ENCODE measurements at regions not wholly inside any gene's neighbourhood (a gene's known extent, or its start where the extent isn't known, plus 50 kb on each side); places are given as distances from the start of the nearest gene placed in this dataset.

DNA sequence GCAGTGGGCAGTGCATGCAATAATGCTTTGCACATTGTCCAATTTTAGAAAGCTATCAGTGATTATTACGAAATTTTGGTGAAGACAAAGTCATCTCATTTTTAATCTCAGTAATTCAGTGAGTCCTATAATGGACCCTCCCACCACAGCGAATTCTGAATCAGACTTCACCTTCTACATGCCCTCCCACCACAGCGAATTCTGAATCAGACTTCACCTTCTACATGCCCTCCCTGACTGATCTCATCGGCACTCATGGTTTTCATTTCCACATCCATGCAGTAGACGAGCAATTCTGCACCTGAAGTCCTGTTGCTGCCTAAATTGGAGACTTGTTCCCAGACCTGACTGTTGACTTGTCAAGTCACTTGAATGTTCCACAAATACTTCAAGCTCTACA is 522.3 kb downstream of the EIPR1 start:
- TF ChIP-seq, protein P1, sequence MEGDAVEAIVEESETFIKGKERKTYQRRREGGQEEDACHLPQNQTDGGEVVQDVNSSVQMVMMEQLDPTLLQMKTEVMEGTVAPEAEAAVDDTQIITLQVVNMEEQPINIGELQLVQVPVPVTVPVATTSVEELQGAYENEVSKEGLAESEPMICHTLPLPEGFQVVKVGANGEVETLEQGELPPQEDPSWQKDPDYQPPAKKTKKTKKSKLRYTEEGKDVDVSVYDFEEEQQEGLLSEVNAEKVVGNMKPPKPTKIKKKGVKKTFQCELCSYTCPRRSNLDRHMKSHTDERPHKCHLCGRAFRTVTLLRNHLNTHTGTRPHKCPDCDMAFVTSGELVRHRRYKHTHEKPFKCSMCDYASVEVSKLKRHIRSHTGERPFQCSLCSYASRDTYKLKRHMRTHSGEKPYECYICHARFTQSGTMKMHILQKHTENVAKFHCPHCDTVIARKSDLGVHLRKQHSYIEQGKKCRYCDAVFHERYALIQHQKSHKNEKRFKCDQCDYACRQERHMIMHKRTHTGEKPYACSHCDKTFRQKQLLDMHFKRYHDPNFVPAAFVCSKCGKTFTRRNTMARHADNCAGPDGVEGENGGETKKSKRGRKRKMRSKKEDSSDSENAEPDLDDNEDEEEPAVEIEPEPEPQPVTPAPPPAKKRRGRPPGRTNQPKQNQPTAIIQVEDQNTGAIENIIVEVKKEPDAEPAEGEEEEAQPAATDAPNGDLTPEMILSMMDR (IDR thresholded peaks at IDR 0.05 in 2 of 3, conservative IDR thresholded peaks at IDR 0.05 in 1 of 3; ENCODE audit: control insufficient read depth in 2 of 3, extremely low read depth in 1 of 3, insufficient read depth in 1 of 3, low read depth in 3 of 3, low read length in 3 of 3): no peak
- TF ChIP-seq YY1 (IDR thresholded peaks at IDR 0.05; ENCODE audit: low read depth, low read length) (no peak), POLR2A (IDR thresholded peaks at IDR 0.05; ENCODE audit: low read depth, low read length) (no peak), NBN (IDR thresholded peaks at IDR 0.05) (no peak), RELA (IDR thresholded peaks at IDR 0.05; ENCODE audit: borderline replicate concordance, partially characterized antibody) (no peak), GABPA (IDR thresholded peaks at IDR 0.05; ENCODE audit: low read depth) (no peak), EZH2 (IDR thresholded peaks at IDR 0.05; ENCODE audit: borderline replicate concordance, control insufficient read depth, low read depth, low read length) (no peak), BACH1 (IDR thresholded peaks at IDR 0.05; ENCODE audit: borderline replicate concordance) (no peak), RB1 (IDR thresholded peaks at IDR 0.05; ENCODE audit: borderline replicate concordance) (no peak), CEBPB (IDR thresholded peaks at IDR 0.05; ENCODE audit: borderline replicate concordance in 1 of 2, low read depth in 2 of 2, low read length in 2 of 2) (no peak)
- TF ChIP-seq, protein P2, sequence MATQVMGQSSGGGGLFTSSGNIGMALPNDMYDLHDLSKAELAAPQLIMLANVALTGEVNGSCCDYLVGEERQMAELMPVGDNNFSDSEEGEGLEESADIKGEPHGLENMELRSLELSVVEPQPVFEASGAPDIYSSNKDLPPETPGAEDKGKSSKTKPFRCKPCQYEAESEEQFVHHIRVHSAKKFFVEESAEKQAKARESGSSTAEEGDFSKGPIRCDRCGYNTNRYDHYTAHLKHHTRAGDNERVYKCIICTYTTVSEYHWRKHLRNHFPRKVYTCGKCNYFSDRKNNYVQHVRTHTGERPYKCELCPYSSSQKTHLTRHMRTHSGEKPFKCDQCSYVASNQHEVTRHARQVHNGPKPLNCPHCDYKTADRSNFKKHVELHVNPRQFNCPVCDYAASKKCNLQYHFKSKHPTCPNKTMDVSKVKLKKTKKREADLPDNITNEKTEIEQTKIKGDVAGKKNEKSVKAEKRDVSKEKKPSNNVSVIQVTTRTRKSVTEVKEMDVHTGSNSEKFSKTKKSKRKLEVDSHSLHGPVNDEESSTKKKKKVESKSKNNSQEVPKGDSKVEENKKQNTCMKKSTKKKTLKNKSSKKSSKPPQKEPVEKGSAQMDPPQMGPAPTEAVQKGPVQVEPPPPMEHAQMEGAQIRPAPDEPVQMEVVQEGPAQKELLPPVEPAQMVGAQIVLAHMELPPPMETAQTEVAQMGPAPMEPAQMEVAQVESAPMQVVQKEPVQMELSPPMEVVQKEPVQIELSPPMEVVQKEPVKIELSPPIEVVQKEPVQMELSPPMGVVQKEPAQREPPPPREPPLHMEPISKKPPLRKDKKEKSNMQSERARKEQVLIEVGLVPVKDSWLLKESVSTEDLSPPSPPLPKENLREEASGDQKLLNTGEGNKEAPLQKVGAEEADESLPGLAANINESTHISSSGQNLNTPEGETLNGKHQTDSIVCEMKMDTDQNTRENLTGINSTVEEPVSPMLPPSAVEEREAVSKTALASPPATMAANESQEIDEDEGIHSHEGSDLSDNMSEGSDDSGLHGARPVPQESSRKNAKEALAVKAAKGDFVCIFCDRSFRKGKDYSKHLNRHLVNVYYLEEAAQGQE (IDR thresholded peaks at IDR 0.05; ENCODE audit: low read depth, low read length): no peak

All from GM12878 (cell line).